HepG2 (cell line): ENCODE measurements at regions not wholly inside any gene's neighbourhood (a gene's known extent, or its start where the extent isn't known, plus 50 kb on each side); places are given as distances from the start of the nearest gene placed in this dataset.

Source experiments
- ARID2 ChIP-seq: sonication (generic); formaldehyde crosslinking; IDR thresholded peaks from 2 replicates; pipeline ENCODE4 v1.8.1; 2022; ENCODE audit warnings: mild to moderate bottlenecking, missing genetic modification reagents, borderline replicate concordance
- ATF1 ChIP-seq: IDR thresholded peaks from 2 replicates; pipeline ENCODE4 v1.6.1; 2016; ENCODE audit warnings: mild to moderate bottlenecking, control low read depth
- ELF4 ChIP-seq: sonication (generic); formaldehyde crosslinking; IDR thresholded peaks from 2 replicates; pipeline ENCODE4 v1.5.0; 2020; ENCODE audit warnings: missing genetic modification reagents, mild to moderate bottlenecking, moderate library complexity, borderline replicate concordance
- HNRNPLL ChIP-seq: fragments of 200-400 bp; formaldehyde crosslinking; IDR thresholded peaks from 2 replicates; pipeline ENCODE4 v1.6.1; 2017; ENCODE audit warnings: mild to moderate bottlenecking, low read depth, low read length; ENCODE audit not compliant: poor library complexity, severe bottlenecking
- IKZF1 ChIP-seq: fragments of 450-650 bp; IDR thresholded peaks from 2 replicates; pipeline ENCODE4 v1.7.1; 2016
- RFX3 ChIP-seq: IDR thresholded peaks from 2 replicates; pipeline ENCODE4 v1.6.1; 2016; ENCODE audit warnings: missing biosample characterization, missing genetic modification reagents
- SAFB2 ChIP-seq: sonication (generic); formaldehyde crosslinking; IDR thresholded peaks from 2 replicates; pipeline ENCODE4 v1.5.1; 2020; ENCODE audit warnings: missing genetic modification reagents, low read depth, mild to moderate bottlenecking, borderline replicate concordance
- SETDB1 ChIP-seq: sonication (generic); formaldehyde crosslinking; IDR thresholded peaks from 2 replicates; pipeline ENCODE4 v1.5.1; 2020; ENCODE audit warnings: missing genetic modification reagents, mild to moderate bottlenecking, borderline replicate concordance
- ZBTB20 ChIP-seq: sonication (generic); formaldehyde crosslinking; IDR thresholded peaks from 2 replicates; pipeline ENCODE4 v1.8.1; 2023; ENCODE audit warnings: missing genetic modification reagents, low read depth, mild to moderate bottlenecking, borderline replicate concordance
- ZNF34 ChIP-seq: sonication (generic); formaldehyde crosslinking; IDR thresholded peaks from 2 replicates; pipeline ENCODE4 v1.4.0; 2020; ENCODE audit warnings: mild to moderate bottlenecking, missing genetic modification reagents, borderline replicate concordance
- ZNF441 ChIP-seq: sonication (generic); formaldehyde crosslinking; IDR thresholded peaks from 2 replicates; pipeline ENCODE4 v1.7.0; 2021; ENCODE audit warnings: missing genetic modification reagents, borderline replicate concordance
- ZNF501 ChIP-seq: sonication (generic); formaldehyde crosslinking; IDR thresholded peaks from 2 replicates; pipeline ENCODE4 v1.5.1; 2020; ENCODE audit warnings: mild to moderate bottlenecking, moderate library complexity, missing genetic modification reagents
- TF ChIP-seq, protein P1 (sequence below): sonication (generic); formaldehyde crosslinking; IDR thresholded peaks from 2 replicates; pipeline ENCODE4 v1.5.0; 2020; ENCODE audit warnings: missing genetic modification reagents
- TF ChIP-seq, protein P2 (sequence below): sonication (generic); formaldehyde crosslinking; IDR thresholded peaks from 2 replicates; pipeline ENCODE4 v1.4.0; 2020; ENCODE audit warnings: mild to moderate bottlenecking, missing genetic modification reagents
- TF ChIP-seq, protein P3 (sequence below): sonication (generic); formaldehyde crosslinking; IDR thresholded peaks from 2 replicates; pipeline ENCODE4 v1.4.0; 2020; ENCODE audit warnings: missing genetic modification reagents, borderline replicate concordance
- TF ChIP-seq, protein P4 (sequence below): sonication (generic); formaldehyde crosslinking; IDR thresholded peaks from 2 replicates; pipeline ENCODE4 v1.4.0; 2020; ENCODE audit warnings: missing genetic modification reagents
- TF ChIP-seq, protein P5 (sequence below): sonication (generic); formaldehyde crosslinking; IDR thresholded peaks from 2 replicates; pipeline ENCODE4 v1.5.0; 2020; ENCODE audit warnings: missing genetic modification reagents

DNA sequence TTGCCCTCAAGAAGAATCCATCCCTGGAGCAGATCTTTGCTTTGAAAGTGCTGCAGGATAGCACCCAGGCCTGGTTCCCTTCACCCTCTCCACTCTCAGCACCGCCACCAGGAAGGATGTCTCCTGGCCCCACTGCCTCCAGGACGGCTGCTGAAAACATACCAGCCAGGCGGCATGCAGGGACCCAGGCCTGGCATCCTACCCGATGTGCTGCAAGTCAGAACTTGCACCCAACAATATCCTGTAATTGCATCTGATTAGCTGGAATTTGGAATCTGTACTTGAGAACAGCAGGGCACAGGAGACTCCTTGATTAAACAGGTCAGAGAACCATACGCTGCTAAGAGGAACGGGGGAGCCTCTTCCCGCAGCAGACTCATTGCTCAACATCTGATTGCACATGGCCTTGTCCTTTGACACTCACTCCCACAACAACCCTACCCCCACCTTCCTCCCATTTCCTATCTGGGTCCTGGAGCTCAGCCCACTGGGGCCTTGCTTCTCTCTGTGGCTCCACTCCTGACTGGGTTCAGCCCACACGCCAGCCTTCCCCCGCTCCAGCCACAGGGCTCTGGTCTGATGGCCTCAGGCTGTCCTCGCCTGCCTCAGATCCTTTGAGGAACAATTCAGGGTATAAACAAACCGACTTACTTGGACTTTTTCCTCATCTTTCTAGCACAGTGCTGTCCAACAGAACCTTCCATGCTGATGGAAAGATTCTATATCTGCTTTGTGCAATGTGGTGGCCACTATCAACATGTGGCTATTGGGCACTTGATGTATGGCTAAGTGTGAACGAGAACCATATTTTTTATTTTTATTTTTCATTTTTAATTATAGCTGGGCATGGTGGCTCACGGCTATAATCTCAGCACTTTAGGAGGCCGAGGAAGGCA, 78.0 kb downstream of the FGD2 start (continued):
- TF ChIP-seq ELF4 (CRISPR knock-in tag): peak; percentile 85; the same call in 1 of the 2 replicates
- TF ChIP-seq, protein P1, sequence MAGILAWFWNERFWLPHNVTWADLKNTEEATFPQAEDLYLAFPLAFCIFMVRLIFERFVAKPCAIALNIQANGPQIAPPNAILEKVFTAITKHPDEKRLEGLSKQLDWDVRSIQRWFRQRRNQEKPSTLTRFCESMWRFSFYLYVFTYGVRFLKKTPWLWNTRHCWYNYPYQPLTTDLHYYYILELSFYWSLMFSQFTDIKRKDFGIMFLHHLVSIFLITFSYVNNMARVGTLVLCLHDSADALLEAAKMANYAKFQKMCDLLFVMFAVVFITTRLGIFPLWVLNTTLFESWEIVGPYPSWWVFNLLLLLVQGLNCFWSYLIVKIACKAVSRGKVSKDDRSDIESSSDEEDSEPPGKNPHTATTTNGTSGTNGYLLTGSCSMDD: no peak
- peak; percentile 92 for TF ChIP-seq ARID2
- peak; percentile 94 for TF ChIP-seq ZBTB20
- TF ChIP-seq ZNF34 (CRISPR knock-in tag): peak; percentile 90; the same call in 1 of the 2 replicates
- TF ChIP-seq ATF1 (CRISPR knock-in tag): peak; percentile 72
- TF ChIP-seq, protein P2, sequence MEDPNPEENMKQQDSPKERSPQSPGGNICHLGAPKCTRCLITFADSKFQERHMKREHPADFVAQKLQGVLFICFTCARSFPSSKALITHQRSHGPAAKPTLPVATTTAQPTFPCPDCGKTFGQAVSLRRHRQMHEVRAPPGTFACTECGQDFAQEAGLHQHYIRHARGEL: no peak
- peak; percentile 87; the same call in 1 of the 2 replicates for TF ChIP-seq ZNF441 (CRISPR knock-in tag)
- TF ChIP-seq IKZF1: no peak
- TF ChIP-seq SAFB2 (CRISPR knock-in tag): peak; percentile 87; the same call in 1 of the 2 replicates
- TF ChIP-seq, protein P3, sequence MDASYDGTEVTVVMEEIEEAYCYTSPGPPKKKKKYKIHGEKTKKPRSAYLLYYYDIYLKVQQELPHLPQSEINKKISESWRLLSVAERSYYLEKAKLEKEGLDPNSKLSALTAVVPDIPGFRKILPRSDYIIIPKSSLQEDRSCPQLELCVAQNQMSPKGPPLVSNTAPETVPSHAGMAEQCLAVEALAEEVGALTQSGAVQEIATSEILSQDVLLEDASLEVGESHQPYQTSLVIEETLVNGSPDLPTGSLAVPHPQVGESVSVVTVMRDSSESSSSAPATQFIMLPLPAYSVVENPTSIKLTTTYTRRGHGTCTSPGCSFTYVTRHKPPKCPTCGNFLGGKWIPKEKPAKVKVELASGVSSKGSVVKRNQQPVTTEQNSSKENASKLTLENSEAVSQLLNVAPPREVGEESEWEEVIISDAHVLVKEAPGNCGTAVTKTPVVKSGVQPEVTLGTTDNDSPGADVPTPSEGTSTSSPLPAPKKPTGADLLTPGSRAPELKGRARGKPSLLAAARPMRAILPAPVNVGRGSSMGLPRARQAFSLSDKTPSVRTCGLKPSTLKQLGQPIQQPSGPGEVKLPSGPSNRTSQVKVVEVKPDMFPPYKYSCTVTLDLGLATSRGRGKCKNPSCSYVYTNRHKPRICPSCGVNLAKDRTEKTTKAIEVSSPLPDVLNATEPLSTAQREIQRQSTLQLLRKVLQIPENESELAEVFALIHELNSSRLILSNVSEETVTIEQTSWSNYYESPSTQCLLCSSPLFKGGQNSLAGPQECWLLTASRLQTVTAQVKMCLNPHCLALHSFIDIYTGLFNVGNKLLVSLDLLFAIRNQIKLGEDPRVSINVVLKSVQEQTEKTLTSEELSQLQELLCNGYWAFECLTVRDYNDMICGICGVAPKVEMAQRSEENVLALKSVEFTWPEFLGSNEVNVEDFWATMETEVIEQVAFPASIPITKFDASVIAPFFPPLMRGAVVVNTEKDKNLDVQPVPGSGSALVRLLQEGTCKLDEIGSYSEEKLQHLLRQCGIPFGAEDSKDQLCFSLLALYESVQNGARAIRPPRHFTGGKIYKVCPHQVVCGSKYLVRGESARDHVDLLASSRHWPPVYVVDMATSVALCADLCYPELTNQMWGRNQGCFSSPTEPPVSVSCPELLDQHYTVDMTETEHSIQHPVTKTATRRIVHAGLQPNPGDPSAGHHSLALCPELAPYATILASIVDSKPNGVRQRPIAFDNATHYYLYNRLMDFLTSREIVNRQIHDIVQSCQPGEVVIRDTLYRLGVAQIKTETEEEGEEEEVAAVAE (CRISPR knock-in tag): peak; percentile 94; the same call in 1 of the 2 replicates
- TF ChIP-seq, protein P4, sequence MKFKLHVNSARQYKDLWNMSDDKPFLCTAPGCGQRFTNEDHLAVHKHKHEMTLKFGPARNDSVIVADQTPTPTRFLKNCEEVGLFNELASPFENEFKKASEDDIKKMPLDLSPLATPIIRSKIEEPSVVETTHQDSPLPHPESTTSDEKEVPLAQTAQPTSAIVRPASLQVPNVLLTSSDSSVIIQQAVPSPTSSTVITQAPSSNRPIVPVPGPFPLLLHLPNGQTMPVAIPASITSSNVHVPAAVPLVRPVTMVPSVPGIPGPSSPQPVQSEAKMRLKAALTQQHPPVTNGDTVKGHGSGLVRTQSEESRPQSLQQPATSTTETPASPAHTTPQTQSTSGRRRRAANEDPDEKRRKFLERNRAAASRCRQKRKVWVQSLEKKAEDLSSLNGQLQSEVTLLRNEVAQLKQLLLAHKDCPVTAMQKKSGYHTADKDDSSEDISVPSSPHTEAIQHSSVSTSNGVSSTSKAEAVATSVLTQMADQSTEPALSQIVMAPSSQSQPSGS (CRISPR knock-in tag): peak; percentile 98
- TF ChIP-seq SETDB1 (CRISPR knock-in tag): no peak
- TF ChIP-seq HNRNPLL: no peak
- TF ChIP-seq, protein P5, sequence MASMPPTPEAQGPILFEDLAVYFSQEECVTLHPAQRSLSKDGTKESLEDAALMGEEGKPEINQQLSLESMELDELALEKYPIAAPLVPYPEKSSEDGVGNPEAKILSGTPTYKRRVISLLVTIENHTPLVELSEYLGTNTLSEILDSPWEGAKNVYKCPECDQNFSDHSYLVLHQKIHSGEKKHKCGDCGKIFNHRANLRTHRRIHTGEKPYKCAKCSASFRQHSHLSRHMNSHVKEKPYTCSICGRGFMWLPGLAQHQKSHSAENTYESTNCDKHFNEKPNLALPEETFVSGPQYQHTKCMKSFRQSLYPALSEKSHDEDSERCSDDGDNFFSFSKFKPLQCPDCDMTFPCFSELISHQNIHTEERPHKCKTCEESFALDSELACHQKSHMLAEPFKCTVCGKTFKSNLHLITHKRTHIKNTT (CRISPR knock-in tag): no peak
- TF ChIP-seq RFX3 (CRISPR knock-in tag): peak; percentile 30; the same call in 1 of the 2 replicates
- TF ChIP-seq ZNF501 (CRISPR knock-in tag): peak; percentile 97
